ENCODE measurements at regions not wholly inside any gene's neighbourhood (a gene's known extent, or its start where the extent isn't known, plus 50 kb on each side); places are given as distances from the start of the nearest gene placed in this dataset.
A peak's percentile ranks its signal among the peaks of the same experiment; 100 is the strongest.
"Not testable (repeated sequence)": the region's sequence is repeated elsewhere in the genome, so short reads cannot be mapped to it uniquely, and the experiment has no call there.

DNA sequence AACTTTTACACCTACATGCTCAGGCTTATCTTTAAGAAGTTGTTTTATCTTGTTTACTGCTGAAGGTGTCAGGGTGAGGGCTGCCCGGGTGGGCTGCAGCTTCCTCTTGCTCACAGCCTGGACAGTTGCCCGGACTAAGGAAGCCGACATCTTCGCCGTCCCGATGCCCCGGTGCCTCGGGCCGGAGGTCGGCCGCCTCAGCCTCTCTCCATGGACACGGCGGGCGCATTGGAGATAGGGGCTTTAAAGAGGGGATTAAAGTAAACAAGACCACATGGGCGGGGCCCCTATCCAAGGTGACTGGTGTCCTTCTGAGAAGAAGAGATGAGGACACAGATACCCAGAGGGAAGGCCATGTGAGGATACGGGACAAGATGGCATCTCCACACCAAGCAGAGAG, 200.4 kb upstream of the HS6ST1 start:
- H3K4me1 Mint-ChIP-seq (ENCODE audit: low read depth); H3K27me3 Mint-ChIP-seq (ENCODE audit: low read depth); ATAC-seq; H3K9me3 Mint-ChIP-seq; DNase-seq; H3K4me3 Mint-ChIP-seq; H3K36me3 Mint-ChIP-seq (ENCODE audit: insufficient read depth): not testable (repeated sequence)

DNA sequence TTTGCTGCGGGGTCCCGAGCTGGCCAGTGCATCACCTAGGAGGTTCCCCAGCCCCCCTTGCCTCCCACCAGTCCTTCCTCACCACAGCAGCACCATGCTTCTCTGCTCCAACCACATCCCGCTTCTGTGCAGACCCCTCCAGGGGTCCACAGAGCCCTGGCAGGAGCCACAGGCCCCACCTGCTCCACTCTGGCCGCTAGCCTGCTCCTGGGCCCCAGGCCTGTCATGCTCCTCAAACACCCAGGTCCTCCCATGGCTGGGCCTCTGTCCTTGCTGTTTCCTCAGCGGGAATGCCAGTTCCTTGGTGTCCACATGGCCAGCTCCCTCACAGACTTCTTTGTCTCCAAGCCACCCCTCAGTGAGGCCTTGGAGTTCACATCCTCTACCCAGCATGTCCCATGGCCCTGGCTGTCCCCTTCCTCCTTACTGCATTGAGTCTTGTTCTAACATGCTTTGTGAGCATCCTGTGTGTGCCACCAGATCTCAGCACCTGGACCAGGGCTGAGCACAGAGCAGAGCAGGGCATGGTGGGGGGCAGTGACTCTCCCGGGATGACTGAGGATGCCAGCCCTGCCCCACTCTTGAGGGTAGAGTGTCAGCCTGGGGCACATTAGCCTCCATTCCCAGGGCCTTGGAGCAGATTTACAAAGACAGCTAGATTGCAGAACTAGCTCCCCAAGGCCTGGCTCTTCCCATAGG, 201.0 kb upstream of the HS6ST1 start:
- no peaks in the 10 kb centered on the region for H3K4me1 Mint-ChIP-seq (ENCODE audit: low read depth)

DNA sequence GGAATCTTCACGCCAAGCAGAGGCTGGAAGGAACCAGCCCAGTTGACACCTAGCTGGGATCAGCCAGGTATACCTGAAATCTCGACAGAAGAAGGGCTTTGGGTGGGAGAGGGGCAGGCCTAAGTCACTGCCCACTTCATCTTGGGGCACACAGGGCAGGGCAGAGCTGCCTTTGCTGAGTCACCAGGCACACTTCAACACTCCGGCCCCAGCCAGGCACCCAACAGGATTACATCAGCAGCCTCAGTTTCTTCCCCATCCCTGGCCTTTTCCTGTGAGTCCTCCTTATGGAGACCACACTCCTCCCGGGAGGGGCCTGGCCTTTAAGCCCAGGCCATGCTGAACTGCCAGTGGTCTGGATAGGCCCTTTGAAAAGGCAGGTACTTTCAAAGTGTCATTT, 201.7 kb upstream of the HS6ST1 start:
- no peaks in the 10 kb centered on the region for H3K36me3 Mint-ChIP-seq (ENCODE audit: insufficient read depth)
- peak in 1 of 2 donors; percentile 31 for ATAC-seq
- no peaks in the 10 kb centered on the region for H3K9me3 Mint-ChIP-seq
- H3K4me3 Mint-ChIP-seq, result no peak overlapping the region
- no peaks in the 10 kb centered on the region for H3K4me1 Mint-ChIP-seq (ENCODE audit: low read depth)
- peaks cover 2% of the 10 kb centered on the region for H3K27me3 Mint-ChIP-seq (ENCODE audit: low read depth)
- DNase-seq, result no peak

More for the DNA sequence above, 201.0 kb upstream of the HS6ST1 start:
- peaks cover 2% of the 10 kb centered on the region for H3K27me3 Mint-ChIP-seq (ENCODE audit: low read depth)
- no peaks in the 10 kb centered on the region for H3K9me3 Mint-ChIP-seq
- no peaks in the 10 kb centered on the region for H3K36me3 Mint-ChIP-seq (ENCODE audit: insufficient read depth)
- H3K4me3 Mint-ChIP-seq, result no peak overlapping the region
- no peak for DNase-seq
- no peak for ATAC-seq

DNA sequence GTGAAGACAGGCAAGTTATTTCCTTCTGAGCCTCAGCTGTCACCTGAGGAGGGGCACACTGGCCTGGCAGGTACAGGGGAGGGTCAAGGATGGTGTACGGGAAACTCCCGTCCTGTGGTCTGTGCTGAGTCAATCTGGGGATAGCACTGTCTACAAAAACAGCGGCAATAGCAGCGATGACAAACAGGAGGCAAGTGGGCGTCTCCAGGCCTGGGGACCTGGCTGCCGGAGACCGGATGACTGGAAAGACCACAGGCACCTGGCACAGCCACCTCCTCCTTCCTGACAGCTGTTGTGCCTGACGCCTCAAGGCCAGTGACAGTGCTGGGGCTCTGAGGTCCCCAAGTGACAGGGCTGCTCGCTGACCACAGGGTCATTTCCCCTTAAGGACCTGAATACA, 202.1 kb upstream of the HS6ST1 start:
- DNase-seq, result no peak
- Mint-ChIP-seq H3K27me3 (ENCODE audit: low read depth) (peaks cover 2% of the 10 kb centered on the region), H3K36me3 (ENCODE audit: insufficient read depth) (no peaks in the 10 kb centered on the region), H3K4me1 (ENCODE audit: low read depth) (no peaks in the 10 kb centered on the region), H3K9me3 (no peaks in the 10 kb centered on the region), H3K4me3 (no peak overlapping the region)
- ATAC-seq, result peak; percentile 59 to 64

DNA sequence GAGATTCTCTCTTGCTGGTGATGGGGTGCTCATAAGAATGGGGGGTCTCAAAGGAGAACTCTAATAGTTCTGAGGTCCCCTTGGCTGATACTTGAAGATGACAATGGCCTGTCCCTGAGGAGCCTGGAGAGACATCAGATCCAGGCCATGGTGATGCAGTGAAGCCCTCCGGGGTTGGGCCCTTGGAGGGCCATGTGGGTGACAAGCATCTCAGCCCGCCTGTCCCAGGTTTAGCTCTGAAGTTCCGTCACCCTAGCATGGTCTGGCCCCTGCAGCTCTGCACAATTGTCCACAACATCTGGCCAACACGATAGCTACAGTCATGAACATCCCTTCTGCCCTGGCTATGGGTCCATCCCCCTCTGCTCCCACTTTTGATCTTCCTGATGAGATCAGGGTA, 202.8 kb upstream of the HS6ST1 start:
- Mint-ChIP-seq H3K27me3 (ENCODE audit: low read depth) (peaks cover 3% of the 10 kb centered on the region), H3K4me3 (no peak overlapping the region), H3K36me3 (ENCODE audit: insufficient read depth) (no peaks in the 10 kb centered on the region), H3K4me1 (ENCODE audit: low read depth) (no peaks in the 10 kb centered on the region), H3K9me3 (no peaks in the 10 kb centered on the region)
- DNase-seq (no peak), ATAC-seq (no peak)

DNA sequence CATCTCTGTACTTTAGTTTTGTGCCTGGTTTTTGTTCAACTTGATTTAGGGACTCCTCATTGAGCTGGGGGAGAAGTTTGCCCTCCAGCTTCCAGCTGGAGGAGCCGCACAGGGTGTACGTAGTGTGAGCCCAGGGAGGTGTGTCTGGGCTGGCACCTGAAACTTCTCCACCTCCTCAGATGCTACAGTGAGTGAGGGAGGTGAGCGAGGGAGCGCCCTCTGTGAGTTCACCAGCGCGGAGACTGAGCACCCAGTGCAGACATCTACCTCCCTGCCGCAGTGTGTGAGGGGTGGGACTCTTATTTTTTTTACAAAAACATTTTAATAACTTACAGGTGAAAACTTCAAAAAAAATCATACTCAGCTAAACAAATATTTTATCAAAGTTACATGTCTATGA, 204.2 kb upstream of the HS6ST1 start:
- Mint-ChIP-seq H3K4me1 (ENCODE audit: low read depth) (no peaks in the 10 kb centered on the region), H3K4me3 (no peak overlapping the region), H3K27me3 (ENCODE audit: low read depth) (peaks cover 6% of the 10 kb centered on the region), H3K9me3 (no peaks in the 10 kb centered on the region), H3K36me3 (ENCODE audit: insufficient read depth) (no peaks in the 10 kb centered on the region)
- DNase-seq (no peak), ATAC-seq (no peak)

DNA sequence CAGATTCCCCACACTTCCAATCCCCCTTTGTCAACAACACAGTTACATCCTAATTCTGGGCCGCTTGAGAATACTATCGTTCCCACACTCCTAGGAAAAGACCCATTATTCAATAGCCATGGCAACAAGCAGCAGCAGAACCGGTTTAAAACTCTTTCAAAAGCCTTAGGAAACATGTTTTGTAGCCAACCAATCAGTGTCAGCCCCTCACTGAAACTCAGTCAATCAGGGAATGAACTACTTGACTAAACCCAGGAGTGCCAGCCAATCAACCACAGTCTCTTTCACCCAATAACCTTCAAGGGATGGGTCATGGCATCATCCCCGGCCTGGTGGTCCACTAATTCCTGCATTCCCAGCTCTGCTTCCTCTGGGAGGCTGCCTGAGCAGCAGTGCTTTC, 204.8 kb upstream of the HS6ST1 start:
- no peaks in the 10 kb centered on the region for H3K9me3 Mint-ChIP-seq
- DNase-seq (no peak), ATAC-seq (no peak)
- H3K4me3 Mint-ChIP-seq, result no peak overlapping the region
- no peaks in the 10 kb centered on the region for H3K36me3 Mint-ChIP-seq (ENCODE audit: insufficient read depth)
- no peaks in the 10 kb centered on the region for H3K4me1 Mint-ChIP-seq (ENCODE audit: low read depth)
- peaks cover 6% of the 10 kb centered on the region for H3K27me3 Mint-ChIP-seq (ENCODE audit: low read depth)

DNA sequence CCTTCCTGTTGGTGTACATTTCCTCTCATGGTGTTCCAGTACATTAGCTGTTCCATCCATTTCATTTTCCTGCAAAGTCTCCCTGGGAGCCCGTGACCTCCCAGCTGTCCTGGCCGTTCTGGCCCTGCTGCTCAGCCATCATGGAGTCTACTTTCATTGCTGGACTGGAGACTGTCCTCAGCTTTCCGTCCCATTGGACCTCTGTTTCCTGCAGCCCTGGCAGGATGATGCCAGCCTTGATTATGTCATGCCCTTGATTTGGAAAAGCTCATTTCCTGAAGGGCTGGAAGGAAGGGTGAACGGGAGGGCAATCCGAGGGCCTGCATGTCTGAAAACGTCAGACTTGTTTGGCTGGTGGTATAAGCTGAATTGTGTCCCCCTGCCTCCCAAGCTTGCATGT, 205.5 kb upstream of the HS6ST1 start:
- Mint-ChIP-seq H3K4me3 (no peak overlapping the region), H3K27me3 (ENCODE audit: low read depth) (peaks cover 6% of the 10 kb centered on the region), H3K9me3 (no peaks in the 10 kb centered on the region), H3K36me3 (ENCODE audit: insufficient read depth) (no peaks in the 10 kb centered on the region), H3K4me1 (ENCODE audit: low read depth) (no peaks in the 10 kb centered on the region)
- no peak for DNase-seq
- ATAC-seq, result no peak

DNA sequence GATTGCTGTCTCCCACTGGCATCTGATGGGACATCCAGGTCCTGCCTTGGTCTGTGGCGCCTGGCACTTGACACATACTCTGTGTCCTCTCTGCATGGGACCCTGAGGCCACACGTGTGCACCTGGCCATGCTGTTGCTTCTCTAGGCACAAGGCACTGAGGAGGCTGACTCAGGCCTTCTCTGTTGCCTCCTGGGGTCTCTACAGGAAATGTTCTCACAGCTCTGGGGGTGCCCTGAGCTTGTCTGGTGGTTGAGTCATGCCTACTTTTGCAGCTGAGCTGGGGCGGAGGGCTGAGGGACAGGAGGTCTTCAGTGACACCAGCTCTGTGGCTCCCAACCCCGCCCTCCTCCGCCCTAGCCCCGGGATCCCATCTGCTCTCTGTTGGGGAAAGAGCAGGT, 207.0 kb upstream of the HS6ST1 start:
- ATAC-seq, result no peak

DNA sequence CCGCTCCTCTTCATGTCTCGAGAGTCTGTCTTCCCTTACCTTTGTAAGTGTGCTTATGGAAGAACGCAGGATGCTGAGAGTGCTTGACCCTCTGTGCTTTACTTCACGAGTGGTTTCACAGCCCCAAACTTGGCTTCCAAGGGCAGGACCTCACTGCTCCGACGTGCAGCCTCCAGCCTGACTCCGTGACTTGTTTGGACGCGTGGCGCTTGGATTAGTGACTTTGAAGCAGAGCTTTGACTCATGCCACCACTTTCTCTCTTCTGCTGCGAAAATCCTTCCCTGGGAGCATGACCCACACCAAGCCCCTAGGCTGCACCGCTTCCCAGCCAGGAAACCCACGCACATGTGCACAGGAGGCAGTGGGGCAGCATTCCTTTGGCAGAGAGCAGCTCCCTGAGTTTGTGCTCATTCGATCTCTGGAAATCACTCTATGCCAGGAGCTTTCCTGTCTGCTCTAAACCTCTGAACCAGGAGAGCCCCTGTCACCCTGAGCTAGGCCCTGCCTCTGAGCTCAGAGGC, 207.8 kb upstream of the HS6ST1 start:
- H3K4me1 Mint-ChIP-seq (ENCODE audit: low read depth), result no peaks in the 10 kb centered on the region
- peaks cover 6% of the 10 kb centered on the region for H3K27me3 Mint-ChIP-seq (ENCODE audit: low read depth)
- H3K4me3 Mint-ChIP-seq, result no peak overlapping the region
- DNase-seq (no peak), ATAC-seq (no peak)
- H3K9me3 Mint-ChIP-seq, result no peaks in the 10 kb centered on the region
- no peaks in the 10 kb centered on the region for H3K36me3 Mint-ChIP-seq (ENCODE audit: insufficient read depth)

More for the DNA sequence above, 207.0 kb upstream of the HS6ST1 start:
- H3K4me3 Mint-ChIP-seq, result no peak overlapping the region
- no peaks in the 10 kb centered on the region for H3K4me1 Mint-ChIP-seq (ENCODE audit: low read depth)
- no peaks in the 10 kb centered on the region for H3K36me3 Mint-ChIP-seq (ENCODE audit: insufficient read depth)
- peaks cover 6% of the 10 kb centered on the region for H3K27me3 Mint-ChIP-seq (ENCODE audit: low read depth)
- H3K9me3 Mint-ChIP-seq, result no peaks in the 10 kb centered on the region
- DNase-seq, result no peak

DNA sequence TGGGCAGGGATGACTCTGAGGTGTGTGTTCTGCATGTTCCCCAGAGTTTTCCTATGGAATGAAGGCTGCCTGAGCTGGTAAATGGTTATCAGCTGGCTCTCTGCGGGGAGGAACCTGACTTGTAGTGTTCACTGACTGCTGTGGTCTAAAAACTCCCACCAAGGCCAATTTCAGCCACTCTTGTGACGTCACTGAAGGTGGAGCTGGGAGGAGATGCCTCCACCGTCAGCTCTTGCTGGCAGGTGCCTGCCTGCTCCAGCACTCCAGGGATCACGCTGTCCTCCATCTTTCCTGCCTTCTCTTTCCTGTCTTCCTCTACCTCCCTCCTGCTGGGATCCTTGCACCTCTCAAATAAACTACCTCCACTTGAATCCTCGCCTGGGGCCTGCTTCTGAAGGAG, 209.5 kb upstream of the HS6ST1 start:
- H3K36me3 Mint-ChIP-seq (ENCODE audit: insufficient read depth), result no peaks in the 10 kb centered on the region
- ATAC-seq (no peak), DNase-seq (no peak)
- no peak overlapping the region for H3K4me3 Mint-ChIP-seq
- no peaks in the 10 kb centered on the region for H3K4me1 Mint-ChIP-seq (ENCODE audit: low read depth)
- H3K27me3 Mint-ChIP-seq (ENCODE audit: low read depth), result peaks cover 4% of the 10 kb centered on the region
- no peaks in the 10 kb centered on the region for H3K9me3 Mint-ChIP-seq

DNA sequence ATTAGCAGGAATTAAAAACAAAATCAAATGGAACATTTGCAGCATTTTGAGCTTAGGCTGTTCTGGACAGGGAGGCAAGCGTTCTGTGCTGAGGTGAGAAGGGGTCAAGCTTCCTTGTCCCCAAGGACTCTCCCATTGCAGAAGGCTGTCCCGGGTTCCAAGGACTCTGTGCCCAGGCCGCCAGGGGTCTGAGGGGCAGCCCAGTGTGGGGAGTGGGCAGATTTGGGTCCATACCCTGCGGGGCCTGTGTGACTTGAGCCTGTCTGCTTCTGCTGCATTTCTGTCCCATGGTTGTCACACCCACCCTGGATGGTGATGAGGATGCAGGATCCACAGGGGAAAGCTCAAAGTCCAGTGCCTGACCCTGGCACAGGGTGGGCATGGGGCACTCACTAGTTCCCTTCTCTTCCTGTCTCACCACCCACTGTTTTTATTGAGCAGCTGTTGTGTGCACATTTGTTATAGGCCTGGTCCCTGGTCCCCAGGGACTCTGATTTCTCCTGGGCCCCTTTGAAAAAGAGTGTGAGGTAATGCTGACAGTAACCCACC, 211.4 kb upstream of the HS6ST1 start:
- H3K4me3 Mint-ChIP-seq, result no peak overlapping the region
- H3K36me3 Mint-ChIP-seq (ENCODE audit: insufficient read depth), result no peaks in the 10 kb centered on the region
- H3K9me3 Mint-ChIP-seq, result no peaks in the 10 kb centered on the region
- ATAC-seq (no peak), DNase-seq (no peak)
- no peaks in the 10 kb centered on the region for H3K4me1 Mint-ChIP-seq (ENCODE audit: low read depth)
- peaks cover 4% of the 10 kb centered on the region for H3K27me3 Mint-ChIP-seq (ENCODE audit: low read depth)

DNA sequence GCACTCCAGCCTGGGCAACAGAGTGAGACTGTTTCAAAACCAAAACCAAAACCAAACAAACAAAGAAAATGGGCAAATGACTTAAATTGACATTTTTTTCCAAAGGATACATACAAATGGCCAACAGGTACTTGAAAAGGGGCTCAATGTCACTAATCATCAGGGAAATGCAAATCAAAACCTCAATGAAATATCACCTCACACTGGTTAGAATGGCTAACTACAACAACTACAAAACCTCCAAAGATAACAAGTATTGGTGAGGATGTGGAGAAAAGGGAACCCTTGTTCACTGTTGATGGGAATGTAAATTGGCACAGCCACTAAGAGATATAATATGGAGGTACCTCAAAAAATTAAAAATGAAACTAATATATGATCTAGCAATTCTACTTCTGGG, 213.2 kb upstream of the HS6ST1 start:
- H3K36me3 Mint-ChIP-seq (ENCODE audit: insufficient read depth), result no peaks in the 10 kb centered on the region
- no peaks in the 10 kb centered on the region for H3K27me3 Mint-ChIP-seq (ENCODE audit: low read depth)
- H3K9me3 Mint-ChIP-seq, result no peaks in the 10 kb centered on the region
- no peak for DNase-seq
- no peaks in the 10 kb centered on the region for H3K4me1 Mint-ChIP-seq (ENCODE audit: low read depth)
- ATAC-seq, result no peak
- no peak overlapping the region for H3K4me3 Mint-ChIP-seq

DNA sequence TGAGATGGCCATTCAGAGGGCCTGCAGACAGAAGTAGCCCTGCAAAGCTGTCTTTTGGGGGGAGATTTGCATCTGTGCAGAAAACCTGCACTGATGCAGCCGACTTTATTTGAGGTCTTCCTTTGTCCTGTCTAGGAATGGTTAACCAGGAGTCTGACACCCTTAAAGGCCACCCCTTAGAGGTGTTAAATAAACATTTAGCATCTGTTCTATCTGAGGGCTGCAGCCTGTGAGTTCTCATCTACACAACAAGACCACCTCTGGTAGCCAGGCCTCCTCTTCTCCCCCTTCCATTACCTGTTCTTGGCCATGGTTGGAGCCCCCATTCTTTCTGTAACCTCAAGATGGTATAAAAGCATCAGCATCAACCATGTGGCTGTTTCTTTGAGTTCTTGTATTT, 214.4 kb upstream of the HS6ST1 start:
- DNase-seq (no peak), ATAC-seq (no peak)
- H3K36me3 Mint-ChIP-seq (ENCODE audit: insufficient read depth), result no peaks in the 10 kb centered on the region
- no peak overlapping the region for H3K4me3 Mint-ChIP-seq
- H3K27me3 Mint-ChIP-seq (ENCODE audit: low read depth), result no peaks in the 10 kb centered on the region
- no peaks in the 10 kb centered on the region for H3K9me3 Mint-ChIP-seq
- no peaks in the 10 kb centered on the region for H3K4me1 Mint-ChIP-seq (ENCODE audit: low read depth)

DNA sequence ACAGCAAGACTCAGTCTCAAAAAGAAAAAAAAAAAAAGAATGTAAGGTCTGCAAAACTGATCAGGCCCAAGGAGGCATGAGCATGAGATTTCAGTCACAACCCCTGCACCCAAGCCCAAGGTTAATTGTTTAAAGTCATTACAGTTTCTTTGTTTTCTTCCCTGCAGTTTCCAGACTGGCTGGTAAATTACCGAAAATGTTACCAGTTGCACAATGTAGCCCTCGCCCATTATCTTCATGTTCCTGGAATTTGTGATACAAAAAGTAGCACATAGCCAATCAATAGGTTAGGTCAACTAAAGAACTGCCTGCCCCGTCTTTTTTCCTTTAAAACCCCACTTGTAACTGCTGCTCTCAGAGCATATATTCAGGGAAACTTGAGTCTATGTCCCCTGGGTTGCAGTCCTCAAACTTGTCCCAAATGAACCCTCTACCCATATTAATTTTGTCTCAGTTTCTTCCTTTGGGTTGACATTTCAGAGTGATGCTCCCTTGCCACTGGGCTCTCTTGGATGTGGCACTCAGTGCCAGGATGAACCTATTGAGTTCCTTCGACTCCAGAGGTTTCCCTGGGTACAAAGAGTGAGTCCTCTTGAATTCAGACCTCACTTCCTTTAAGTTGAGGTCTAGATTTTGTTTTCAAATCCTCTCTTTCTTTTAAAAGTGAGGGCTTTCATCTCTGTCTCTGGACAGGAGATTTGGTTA, 216.2 kb upstream of the HS6ST1 start:
- no peaks in the 10 kb centered on the region for H3K36me3 Mint-ChIP-seq (ENCODE audit: insufficient read depth)
- no peak overlapping the region for H3K4me3 Mint-ChIP-seq
- H3K27me3 Mint-ChIP-seq (ENCODE audit: low read depth), result no peaks in the 10 kb centered on the region
- ATAC-seq (no peak), DNase-seq (no peak)
- H3K4me1 Mint-ChIP-seq (ENCODE audit: low read depth), result no peaks in the 10 kb centered on the region
- H3K9me3 Mint-ChIP-seq, result no peaks in the 10 kb centered on the region

All from activated T-cell treated with anti-CD3 and anti-CD28 coated beads, Interleukin-2, amount 50 U/mL, for 4 hours (primary cell).